ENCODE measurements at regions not wholly inside any gene's neighbourhood (a gene's known extent, or its start where the extent isn't known, plus 50 kb on each side); places are given as distances from the start of the nearest gene placed in this dataset.

DNA sequence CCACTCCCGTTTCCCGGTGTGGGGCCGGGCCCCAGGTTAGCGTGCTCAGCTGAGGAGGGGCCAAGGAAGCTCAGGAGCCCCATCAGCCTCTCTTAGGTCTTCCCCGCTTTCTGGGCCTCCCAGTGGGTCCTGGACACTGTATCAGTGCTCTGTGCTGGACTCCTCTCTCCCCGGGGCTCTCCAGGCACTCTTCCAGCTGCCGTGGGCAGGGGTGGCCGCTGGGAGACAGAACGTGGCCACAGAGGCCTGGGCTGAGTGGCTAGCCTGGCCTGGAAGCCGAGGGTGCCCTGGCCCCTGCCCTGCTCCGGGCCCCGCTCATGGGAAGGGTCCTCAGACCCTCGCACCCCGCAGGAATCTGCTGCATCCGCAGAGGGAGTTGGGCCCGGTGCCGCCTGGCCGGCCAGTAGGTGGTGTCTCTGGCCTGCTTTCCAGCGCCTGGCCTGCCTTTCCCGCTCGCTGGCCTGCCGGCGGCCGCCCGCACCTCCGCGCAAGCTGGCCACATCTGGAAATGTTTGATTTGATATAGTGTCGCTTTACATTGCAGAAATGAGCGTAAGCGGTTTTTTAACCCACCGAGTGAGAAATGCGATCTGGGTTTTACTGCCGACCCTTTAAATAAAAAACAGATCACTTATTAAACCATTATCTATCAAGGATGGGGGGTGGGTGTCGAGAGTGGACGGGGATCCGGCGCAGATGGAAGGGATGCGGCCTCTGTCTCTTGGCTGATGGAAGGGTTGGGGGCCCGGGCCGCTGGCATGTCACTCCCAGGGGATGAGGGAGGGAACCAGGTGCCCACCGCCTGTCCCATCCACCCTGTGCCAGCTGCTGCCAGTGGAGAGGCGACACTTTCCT, 74.4 kb upstream of the TTC34 start:
- TF ChIP-seq, protein P1, sequence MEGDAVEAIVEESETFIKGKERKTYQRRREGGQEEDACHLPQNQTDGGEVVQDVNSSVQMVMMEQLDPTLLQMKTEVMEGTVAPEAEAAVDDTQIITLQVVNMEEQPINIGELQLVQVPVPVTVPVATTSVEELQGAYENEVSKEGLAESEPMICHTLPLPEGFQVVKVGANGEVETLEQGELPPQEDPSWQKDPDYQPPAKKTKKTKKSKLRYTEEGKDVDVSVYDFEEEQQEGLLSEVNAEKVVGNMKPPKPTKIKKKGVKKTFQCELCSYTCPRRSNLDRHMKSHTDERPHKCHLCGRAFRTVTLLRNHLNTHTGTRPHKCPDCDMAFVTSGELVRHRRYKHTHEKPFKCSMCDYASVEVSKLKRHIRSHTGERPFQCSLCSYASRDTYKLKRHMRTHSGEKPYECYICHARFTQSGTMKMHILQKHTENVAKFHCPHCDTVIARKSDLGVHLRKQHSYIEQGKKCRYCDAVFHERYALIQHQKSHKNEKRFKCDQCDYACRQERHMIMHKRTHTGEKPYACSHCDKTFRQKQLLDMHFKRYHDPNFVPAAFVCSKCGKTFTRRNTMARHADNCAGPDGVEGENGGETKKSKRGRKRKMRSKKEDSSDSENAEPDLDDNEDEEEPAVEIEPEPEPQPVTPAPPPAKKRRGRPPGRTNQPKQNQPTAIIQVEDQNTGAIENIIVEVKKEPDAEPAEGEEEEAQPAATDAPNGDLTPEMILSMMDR (IDR thresholded peaks at IDR 0.05; ENCODE audit: low read depth, low read length), result no peak
- TF ChIP-seq POLR2A (IDR thresholded peaks at IDR 0.05; ENCODE audit: extremely low read depth, insufficient read length) (no peak), MAX (IDR thresholded peaks at IDR 0.05; ENCODE audit: low read depth, low read length) (no peak)
